ENCODE measurements at regions not wholly inside any gene's neighbourhood (a gene's known extent, or its start where the extent isn't known, plus 50 kb on each side); places are given as distances from the start of the nearest gene placed in this dataset.

GRCh38 chr20:53660078-53660909 is 66.7 kb upstream of the ZNF217 start:
- H3K27me3 ChIP-seq (ENCODE audit: control insufficient read depth, low read length), result no peaks in the 10 kb centered on the region
- peak overlapping the region; percentile 72 for H3K4me3 ChIP-seq (ENCODE audit: low read length)
- 0 out of 2 replicates have a peak overlapping the region, but pooled peaks have one; percentile 9 for H3K27ac ChIP-seq (ENCODE audit: low read depth, low read length)
- H3K9me3 ChIP-seq (ENCODE audit: control insufficient read depth, insufficient read depth, low read length), result no peaks in the 10 kb centered on the region
- no peaks in the 10 kb centered on the region for H4K20me1 ChIP-seq (ENCODE audit: control insufficient read depth, insufficient read depth, low read depth, low read length)
- H3F3A ChIP-seq (ENCODE audit: control insufficient read depth, insufficient read depth), result peaks cover 26% of the 10 kb centered on the region
- H3K79me2 ChIP-seq (ENCODE audit: control insufficient read depth, low read length), result no peaks in the 10 kb centered on the region; the same call in 1 of the 2 replicates
- peaks cover 66% of the 10 kb centered on the region for H3K4me1 ChIP-seq (ENCODE audit: control insufficient read depth, low read length)
- H3K36me3 ChIP-seq (ENCODE audit: control insufficient read depth, low read length), result no peaks in the 10 kb centered on the region
- H3K4me2 ChIP-seq (ENCODE audit: low read length), result peak overlapping the region; percentile 75
- H3K9me2 ChIP-seq (replicated peaks; ENCODE audit: control insufficient read depth, low read length), result no peaks in the 10 kb centered on the region
- no peak for TF ChIP-seq EZH2phosphoT487 (IDR thresholded peaks at IDR 0.05; ENCODE audit: borderline replicate concordance, low read length)
- TF ChIP-seq CTCF (IDR thresholded peaks at IDR 0.05; ENCODE audit: low read depth, low read length, poor library complexity, severe bottlenecking), result no peak

DNA sequence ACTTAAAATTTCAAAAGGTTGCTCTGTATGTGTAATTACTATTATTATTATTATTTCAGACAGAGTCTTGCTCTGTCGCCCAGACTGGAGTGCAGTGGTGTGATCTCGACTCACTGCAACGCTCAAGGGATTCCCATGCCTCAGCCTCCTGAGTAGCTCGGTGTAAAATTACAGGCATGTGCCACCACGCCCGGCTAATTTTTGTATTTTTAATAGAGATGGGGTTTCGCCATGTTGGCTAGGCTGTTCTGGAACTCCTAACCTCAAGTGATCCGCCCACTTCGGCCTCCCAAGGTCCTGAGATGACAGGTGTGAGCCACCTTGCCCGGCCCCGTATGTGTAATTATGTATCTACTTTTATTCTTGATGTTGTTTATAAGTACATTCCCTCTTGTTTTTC is 65.3 kb upstream of the ZNF217 start:
- no peak overlapping the region for H3K4me2 ChIP-seq (ENCODE audit: low read length)
- H3K36me3 ChIP-seq (ENCODE audit: control insufficient read depth, low read length), result no peaks in the 10 kb centered on the region
- no peak for TF ChIP-seq CTCF (IDR thresholded peaks at IDR 0.05; ENCODE audit: low read depth, low read length, poor library complexity, severe bottlenecking)
- TF ChIP-seq EZH2phosphoT487 (IDR thresholded peaks at IDR 0.05; ENCODE audit: borderline replicate concordance, low read length), result no peak
- H3K9me2 ChIP-seq (replicated peaks; ENCODE audit: control insufficient read depth, low read length), result no peaks in the 10 kb centered on the region
- H3K9me3 ChIP-seq (ENCODE audit: control insufficient read depth, insufficient read depth, low read length), result no peaks in the 10 kb centered on the region
- H3K27me3 ChIP-seq (ENCODE audit: control insufficient read depth, low read length), result no peaks in the 10 kb centered on the region
- peaks cover 79% of the 10 kb centered on the region for H3K4me1 ChIP-seq (ENCODE audit: control insufficient read depth, low read length)
- no peaks in the 10 kb centered on the region; the same call in 1 of the 2 replicates for H3K79me2 ChIP-seq (ENCODE audit: control insufficient read depth, low read length)
- H3F3A ChIP-seq (ENCODE audit: control insufficient read depth, insufficient read depth), result peaks cover 27% of the 10 kb centered on the region
- H3K27ac ChIP-seq (ENCODE audit: low read depth, low read length), result no peak overlapping the region
- no peak overlapping the region for H3K4me3 ChIP-seq (ENCODE audit: low read length)
- no peaks in the 10 kb centered on the region for H4K20me1 ChIP-seq (ENCODE audit: control insufficient read depth, insufficient read depth, low read depth, low read length)

DNA sequence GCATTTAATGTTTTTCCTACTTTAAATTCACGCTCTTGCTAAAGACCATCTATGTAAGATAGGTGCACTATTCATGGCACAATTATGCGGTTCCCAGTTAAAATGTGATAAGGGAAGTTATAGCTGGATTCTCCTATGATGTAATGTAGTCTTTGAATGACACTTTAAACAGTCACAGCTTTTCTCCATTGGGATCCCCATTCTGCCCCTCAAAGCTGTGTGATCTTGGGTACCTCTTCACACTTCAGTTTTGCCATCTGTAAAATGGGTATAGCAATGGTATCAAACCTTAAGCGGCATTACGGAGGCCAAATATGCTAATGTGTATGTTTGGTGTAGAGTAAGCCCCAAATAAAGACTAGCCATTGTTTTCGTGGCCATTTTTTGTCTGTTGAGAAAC is 64.7 kb upstream of the ZNF217 start:
- H3K27me3 ChIP-seq (ENCODE audit: control insufficient read depth, low read length), result no peaks in the 10 kb centered on the region
- H3K79me2 ChIP-seq (ENCODE audit: control insufficient read depth, low read length), result no peaks in the 10 kb centered on the region; the same call in 1 of the 2 replicates
- no peak for TF ChIP-seq CTCF (IDR thresholded peaks at IDR 0.05; ENCODE audit: low read depth, low read length, poor library complexity, severe bottlenecking)
- no peak for TF ChIP-seq EZH2phosphoT487 (IDR thresholded peaks at IDR 0.05; ENCODE audit: borderline replicate concordance, low read length)
- no peaks in the 10 kb centered on the region for H3K9me2 ChIP-seq (replicated peaks; ENCODE audit: control insufficient read depth, low read length)
- peaks cover 33% of the 10 kb centered on the region for H3F3A ChIP-seq (ENCODE audit: control insufficient read depth, insufficient read depth)
- no peak overlapping the region for H3K27ac ChIP-seq (ENCODE audit: low read depth, low read length)
- no peaks in the 10 kb centered on the region for H3K36me3 ChIP-seq (ENCODE audit: control insufficient read depth, low read length)
- H3K4me3 ChIP-seq (ENCODE audit: low read length), result no peak overlapping the region
- peak overlapping the region; percentile 96; the same call in 1 of the 2 replicates for H3K4me2 ChIP-seq (ENCODE audit: low read length)
- peaks cover 86% of the 10 kb centered on the region for H3K4me1 ChIP-seq (ENCODE audit: control insufficient read depth, low read length)
- no peaks in the 10 kb centered on the region for H3K9me3 ChIP-seq (ENCODE audit: control insufficient read depth, insufficient read depth, low read length)
- H4K20me1 ChIP-seq (ENCODE audit: control insufficient read depth, insufficient read depth, low read depth, low read length), result no peaks in the 10 kb centered on the region

All from DOHH2 (cell line).